Thyroid gland (tissue), 4 donors: ENCODE measurements at regions not wholly inside any gene's neighbourhood (a gene's known extent, or its start where the extent isn't known, plus 50 kb on each side); places are given as distances from the start of the nearest gene placed in this dataset. TPM values are rescaled to one million over a fixed set of nuclear protein-coding genes. Genes with fewer than 3 reads are reported as not detected.

Experiments used
- DNase-seq, 2 donors: peaks; one replicate each; pipeline ENCODE4 v3.0.0-alpha.2; 2019
- H3K27ac ChIP-seq, 3 donors: fragments of 200-600 bp; sonication (generic); 1 replicate in 2 of 3; 2 replicates in 1 of 3; pipeline ENCODE4 v1.5.1; 2016 to 2019; ENCODE audit warnings: mild to moderate bottlenecking in 1 of 3, moderate library complexity in 1 of 3
- H3K27me3 ChIP-seq: fragments of 200-600 bp; sonication (generic); one replicate; pipeline ENCODE4 v1.5.1; 2019
- H3K36me3 ChIP-seq, 2 donors: fragments of 200-600 bp; sonication (generic); one replicate each; pipeline ENCODE4 v1.5.1; 2016 to 2019
- H3K4me1 ChIP-seq, 2 donors: fragments of 200-600 bp; sonication (generic); one replicate each; pipeline ENCODE4 v1.5.1; 2017 to 2019
- H3K4me3 ChIP-seq, 3 donors: fragments of 200-600 bp; sonication (generic); replicated peaks in 1 of 3; 1 replicate in 2 of 3; 2 replicates in 1 of 3; pipeline ENCODE4 v1.5.1; 2016; ENCODE audit warnings: mild to moderate bottlenecking in 1 of 3
- H3K9me3 ChIP-seq: fragments of 200-600 bp; sonication (generic); one replicate; pipeline ENCODE4 v1.5.1; 2017
- POLR2A ChIP-seq, 2 donors: fragments of 450-650 bp; IDR thresholded peaks; one replicate each; pipeline ENCODE4 v1.6.1; 2017; ENCODE audit warnings: antibody characterized with exemption in 2 of 2, mild to moderate bottlenecking in 2 of 2, moderate library complexity in 1 of 2
- WGBS, 2 donors: methylation state at CpG; one replicate each; pipeline ENCODE4 v1.1.5; 2017; 5-methylcytosine and 5-hydroxymethylcytosine counted together
- intact Hi-C: fragments of 100-400 bp; cut with DNase I; formaldehyde crosslinking; loops from one replicate; pipeline ENCODE4 v1.15.1; 2023
- small RNA-seq: library from RNA; depleted of rRNA; stranded (forward); fragments of <200 nt; gene quantifications from one replicate; pipeline ENCODE3, GENCODE V24; 2016
- TF ChIP-seq, protein P1 (sequence below), 6 experiments: fragments of 200-600 bp in 3 of 6; fragments of 450-650 bp in 3 of 6; sonication (generic) in 3 of 6; IDR thresholded peaks; one replicate each; pipeline ENCODE4 v1.5.1; 2016 to 2019; ENCODE audit warnings: antibody characterized with exemption in 6 of 6, mild to moderate bottlenecking in 2 of 6, inconsistent platforms in 1 of 6, moderate library complexity in 1 of 6

DNA sequence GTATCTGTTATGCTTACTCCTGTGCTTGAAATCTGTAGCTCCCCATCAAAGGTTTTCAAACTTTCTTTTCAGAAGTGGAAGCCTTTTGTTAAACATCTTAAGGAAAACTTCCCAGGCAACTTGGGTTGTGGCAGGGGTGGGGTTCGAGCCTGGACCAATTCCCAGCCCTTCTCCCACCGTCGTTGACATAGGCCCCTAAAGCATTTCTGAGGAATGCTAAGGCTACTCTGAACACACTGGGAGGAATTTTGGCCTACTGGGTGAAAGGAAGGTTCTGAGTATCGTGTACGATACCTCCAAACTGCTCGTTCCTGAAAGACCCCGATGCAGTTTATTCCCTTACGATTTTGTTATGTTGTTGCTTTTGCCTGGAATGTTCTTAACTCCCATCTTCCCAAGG, 56.1 kb upstream of the PMFBP1 start:
- Histone ChIP-seq H3K4me1 (no peaks in the 10 kb centered on the region), H3K36me3 (no peaks in the 10 kb centered on the region), H3K9me3 (no peaks in the 10 kb centered on the region), H3K27ac (no peak overlapping the region), H3K4me3 (no peak overlapping the region), H3K27me3 (no peaks in the 10 kb centered on the region)
- DNase-seq: no peak
- intact Hi-C loops: no loop called here
- WGBS, 2 donors: 79 to 84% methylated on average over 8 of the region's 8 CpGs
- TF ChIP-seq, protein P1, sequence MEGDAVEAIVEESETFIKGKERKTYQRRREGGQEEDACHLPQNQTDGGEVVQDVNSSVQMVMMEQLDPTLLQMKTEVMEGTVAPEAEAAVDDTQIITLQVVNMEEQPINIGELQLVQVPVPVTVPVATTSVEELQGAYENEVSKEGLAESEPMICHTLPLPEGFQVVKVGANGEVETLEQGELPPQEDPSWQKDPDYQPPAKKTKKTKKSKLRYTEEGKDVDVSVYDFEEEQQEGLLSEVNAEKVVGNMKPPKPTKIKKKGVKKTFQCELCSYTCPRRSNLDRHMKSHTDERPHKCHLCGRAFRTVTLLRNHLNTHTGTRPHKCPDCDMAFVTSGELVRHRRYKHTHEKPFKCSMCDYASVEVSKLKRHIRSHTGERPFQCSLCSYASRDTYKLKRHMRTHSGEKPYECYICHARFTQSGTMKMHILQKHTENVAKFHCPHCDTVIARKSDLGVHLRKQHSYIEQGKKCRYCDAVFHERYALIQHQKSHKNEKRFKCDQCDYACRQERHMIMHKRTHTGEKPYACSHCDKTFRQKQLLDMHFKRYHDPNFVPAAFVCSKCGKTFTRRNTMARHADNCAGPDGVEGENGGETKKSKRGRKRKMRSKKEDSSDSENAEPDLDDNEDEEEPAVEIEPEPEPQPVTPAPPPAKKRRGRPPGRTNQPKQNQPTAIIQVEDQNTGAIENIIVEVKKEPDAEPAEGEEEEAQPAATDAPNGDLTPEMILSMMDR (IDR thresholded peaks at IDR 0.05): no peak
- no peak for TF ChIP-seq POLR2A (IDR thresholded peaks at IDR 0.05)

DNA sequence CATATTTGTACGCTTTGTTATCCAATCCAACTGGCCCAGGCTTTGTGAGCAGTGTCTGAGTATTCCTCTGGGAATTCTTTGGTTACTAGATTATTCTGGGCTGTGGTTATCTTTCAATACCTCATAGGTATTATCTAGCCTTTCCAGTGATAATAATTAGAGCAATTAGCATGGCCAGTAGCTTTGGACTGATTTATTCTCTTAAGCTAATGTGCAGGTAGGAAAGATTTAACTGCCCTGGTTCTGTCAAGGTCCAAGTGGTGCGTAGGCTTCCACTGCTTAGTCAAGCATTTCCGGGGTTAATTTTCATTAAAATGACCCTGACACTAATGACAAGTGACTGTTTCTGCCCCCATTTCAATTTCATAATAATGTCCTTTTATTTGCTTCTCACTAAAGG, 54.2 kb upstream of the PMFBP1 start:
- DNase-seq: no peak
- H3K9me3 ChIP-seq: no peaks in the 10 kb centered on the region
- no peak overlapping the region for H3K27ac ChIP-seq
- WGBS, 2 donors: 82 to 89% methylated on average over 2 to 3 of the region's 3 CpGs
- intact Hi-C loops: no loop called here
- H3K27me3 ChIP-seq: no peaks in the 10 kb centered on the region
- TF ChIP-seq, protein P1 (IDR thresholded peaks at IDR 0.05): no peak
- no peak for TF ChIP-seq POLR2A (IDR thresholded peaks at IDR 0.05)
- no peaks in the 10 kb centered on the region for H3K4me1 ChIP-seq
- H3K36me3 ChIP-seq: no peaks in the 10 kb centered on the region
- H3K4me3 ChIP-seq: no peak overlapping the region

DNA sequence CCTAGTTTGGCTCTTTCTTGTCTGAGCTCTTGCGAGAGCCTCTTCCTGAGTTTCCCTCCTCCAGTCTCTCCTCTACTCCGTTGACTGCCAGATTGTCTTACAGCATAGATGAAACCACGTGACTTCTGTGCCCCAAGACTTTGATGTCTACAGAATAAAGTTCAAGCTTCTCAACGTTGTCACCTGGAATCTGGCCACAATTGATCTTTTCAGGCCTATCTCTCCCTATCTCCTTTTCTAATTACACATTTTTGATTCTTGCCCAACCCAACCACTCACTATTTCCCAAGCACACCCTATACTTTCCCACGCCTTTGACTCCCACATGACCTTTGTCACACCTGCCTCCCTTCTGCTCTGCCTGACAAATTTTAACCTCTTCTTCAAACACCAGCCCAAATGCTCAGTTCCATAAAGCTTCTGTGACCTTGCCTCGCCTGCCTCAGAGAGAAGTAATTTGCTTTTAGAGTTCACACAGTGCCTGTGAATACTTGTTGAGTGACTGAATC, 52.4 kb upstream of the PMFBP1 start:
- intact Hi-C loops: no loop called here
- DNase-seq: no peak
- Histone ChIP-seq H3K27me3 (no peaks in the 10 kb centered on the region), H3K9me3 (no peaks in the 10 kb centered on the region), H3K27ac (no peak overlapping the region), H3K4me1 (no peaks in the 10 kb centered on the region), H3K4me3 (no peak overlapping the region), H3K36me3 (no peaks in the 10 kb centered on the region)
- TF ChIP-seq, protein P1 (IDR thresholded peaks at IDR 0.05): no peak
- no peak for TF ChIP-seq POLR2A (IDR thresholded peaks at IDR 0.05)
- 86 to 88% methylated on average over 6 of the region's 6 CpGs for WGBS, 2 donors

DNA sequence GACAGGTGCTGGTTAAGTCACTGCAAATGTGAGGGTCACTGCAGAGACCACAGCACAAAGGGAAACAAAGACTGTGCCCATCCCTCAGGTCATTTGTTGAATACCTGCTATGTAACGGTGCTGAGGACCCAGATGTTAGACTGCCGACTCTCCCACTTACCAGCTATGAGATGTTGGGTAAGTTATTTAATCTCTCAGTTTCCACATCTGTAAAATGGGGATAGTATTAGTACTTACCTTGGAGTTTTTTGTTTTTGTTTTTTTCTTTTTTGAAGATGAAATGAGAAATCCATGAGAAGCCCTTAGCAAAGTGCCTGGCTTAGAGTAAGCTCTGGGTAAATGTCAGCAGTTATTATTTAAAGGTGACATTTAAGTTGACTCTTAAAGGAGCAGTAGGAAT, 50.5 kb upstream of the PMFBP1 start:
- no peak for DNase-seq
- H3K9me3 ChIP-seq: no peaks in the 10 kb centered on the region
- H3K27me3 ChIP-seq: no peaks in the 10 kb centered on the region
- H3K4me3 ChIP-seq: no peak overlapping the region
- intact Hi-C loops: no loop called here
- no peaks in the 10 kb centered on the region for H3K4me1 ChIP-seq
- H3K36me3 ChIP-seq: no peaks in the 10 kb centered on the region
- no peak overlapping the region for H3K27ac ChIP-seq
- no peak for TF ChIP-seq POLR2A (IDR thresholded peaks at IDR 0.05)
- TF ChIP-seq, protein P1 (IDR thresholded peaks at IDR 0.05): no peak
- WGBS, 2 donors: 92 to 93% methylated on average over 2 of the region's 2 CpGs

Small RNAs in the stretch of these regions (small RNA-seq; reads per million reads assigned to genes)
- not detected for gene RF00026
- not detected for gene RNU7-90P
